HEK293 (cell line): ENCODE measurements at regions not wholly inside any gene's neighbourhood (a gene's known extent, or its start where the extent isn't known, plus 50 kb on each side); places are given as distances from the start of the nearest gene placed in this dataset.

Experiments used
- CTCF ChIA-PET: fragments of 350-600 bp; formaldehyde crosslinking; extraction: SDS; loops from one replicate; lab custom pipeline; 2021; ENCODE audit warnings: antibody characterized with exemption; lab: Yijun Ruan, JAX
- POLR2A ChIA-PET: fragments of 300-600 bp; formaldehyde crosslinking; extraction: SDS; loops from one replicate; lab custom pipeline; 2020; ENCODE audit warnings: antibody characterized with exemption, inconsistent platforms; lab: Yijun Ruan, JAX
- H3K27ac ChIP-seq: fragments of 200-500 bp; sonication (Bioruptor generic); 2 replicates; pipeline ENCODE4 v1.5.1; 2014; ENCODE audit warnings: low read depth, low read length, control low read depth, inconsistent platforms; ENCODE audit errors: extremely low read depth
- H3K36me3 ChIP-seq, 2 experiments: fragments of 200-500 bp in 1 of 2; sonication (Bioruptor generic) in 1 of 2; 1 replicate in 1 of 2; 2 replicates in 1 of 2; pipeline ENCODE4 v1.5.1; 2014 to 2017; ENCODE audit warnings: inconsistent platforms in 2 of 2, low read length in 2 of 2; ENCODE audit not compliant: control insufficient read depth in 2 of 2, insufficient read depth in 1 of 2
- H3K4me1 ChIP-seq: fragments of 200-500 bp; sonication (Bioruptor generic); 2 replicates; pipeline ENCODE4 v1.5.1; 2014; ENCODE audit warnings: mild to moderate bottlenecking, low read length, inconsistent platforms; ENCODE audit not compliant: control insufficient read depth, insufficient read depth
- H3K4me3 ChIP-seq: 2 replicates; pipeline ENCODE4 v1.5.1; 2011; ENCODE audit warnings: low read depth, mild to moderate bottlenecking, control low read depth, low read length, moderate library complexity
- H3K9me3 ChIP-seq: fragments of 200-500 bp; sonication (Bioruptor generic); 2 replicates; pipeline ENCODE4 v1.5.1; 2014; ENCODE audit warnings: low read depth, low read length, inconsistent platforms; ENCODE audit not compliant: control insufficient read depth, insufficient read depth
- KLF8 ChIP-seq: fragments of 450-650 bp; formaldehyde crosslinking; IDR thresholded peaks from 2 replicates; pipeline ENCODE4 v1.5.1; 2016; ENCODE audit warnings: missing biosample characterization, missing genetic modification characterization
- MZF1 ChIP-seq: fragments of 450-650 bp; formaldehyde crosslinking; IDR thresholded peaks from 2 replicates; pipeline ENCODE4 v1.5.1; 2017; ENCODE audit warnings: missing biosample characterization, missing genetic modification characterization, borderline replicate concordance
- ZNF16 ChIP-seq: fragments of 450-650 bp; formaldehyde crosslinking; IDR thresholded peaks from 2 replicates; pipeline ENCODE4 v1.5.1; 2016; ENCODE audit warnings: low read depth, missing biosample characterization, missing genetic modification characterization
- ZNF2 ChIP-seq: fragments of 450-650 bp; formaldehyde crosslinking; IDR thresholded peaks from 2 replicates; pipeline ENCODE4 v1.5.1; 2016; ENCODE audit warnings: missing biosample characterization, missing genetic modification characterization
- ZNF416 ChIP-seq: fragments of 450-650 bp; formaldehyde crosslinking; IDR thresholded peaks from 2 replicates; pipeline ENCODE4 v1.5.1; 2016; ENCODE audit warnings: missing biosample characterization, missing genetic modification characterization
- ZNF426 ChIP-seq: fragments of 450-650 bp; formaldehyde crosslinking; IDR thresholded peaks from 2 replicates; pipeline ENCODE4 v1.5.1; 2017; ENCODE audit warnings: missing biosample characterization, missing genetic modification characterization, mild to moderate bottlenecking, inconsistent platforms, moderate library complexity
- ZNF433 ChIP-seq: fragments of 450-650 bp; formaldehyde crosslinking; IDR thresholded peaks from 2 replicates; pipeline ENCODE4 v1.5.1; 2016; ENCODE audit warnings: missing biosample characterization, missing genetic modification characterization, low read depth
- ZNF600 ChIP-seq: fragments of 450-650 bp; formaldehyde crosslinking; IDR thresholded peaks from 2 replicates; pipeline ENCODE4 v1.5.1; 2016; ENCODE audit warnings: missing biosample characterization, missing genetic modification characterization
- ZNF785 ChIP-seq: fragments of 450-650 bp; formaldehyde crosslinking; IDR thresholded peaks from 2 replicates; pipeline ENCODE4 v1.5.1; 2016; ENCODE audit warnings: missing biosample characterization, missing genetic modification characterization
- TF ChIP-seq, protein P1 (sequence below): fragments of 450-650 bp; formaldehyde crosslinking; IDR thresholded peaks from 2 replicates; pipeline ENCODE4 v1.5.1; 2017; ENCODE audit warnings: missing biosample characterization, mild to moderate bottlenecking, missing genetic modification characterization, moderate library complexity
- TF ChIP-seq, protein P2 (sequence below): fragments of 450-650 bp; formaldehyde crosslinking; IDR thresholded peaks from 2 replicates; pipeline ENCODE4 v1.5.1; 2016; ENCODE audit warnings: missing biosample characterization, missing genetic modification characterization, low read depth
- TF ChIP-seq, protein P3 (sequence below): fragments of 450-650 bp; formaldehyde crosslinking; IDR thresholded peaks from 2 replicates; pipeline ENCODE4 v1.5.1; 2017; ENCODE audit warnings: missing biosample characterization, missing genetic modification characterization
- TF ChIP-seq, protein P4 (sequence below): fragments of 450-650 bp; formaldehyde crosslinking; IDR thresholded peaks from 2 replicates; pipeline ENCODE4 v1.5.1; 2016; ENCODE audit warnings: missing biosample characterization, missing genetic modification characterization

DNA sequence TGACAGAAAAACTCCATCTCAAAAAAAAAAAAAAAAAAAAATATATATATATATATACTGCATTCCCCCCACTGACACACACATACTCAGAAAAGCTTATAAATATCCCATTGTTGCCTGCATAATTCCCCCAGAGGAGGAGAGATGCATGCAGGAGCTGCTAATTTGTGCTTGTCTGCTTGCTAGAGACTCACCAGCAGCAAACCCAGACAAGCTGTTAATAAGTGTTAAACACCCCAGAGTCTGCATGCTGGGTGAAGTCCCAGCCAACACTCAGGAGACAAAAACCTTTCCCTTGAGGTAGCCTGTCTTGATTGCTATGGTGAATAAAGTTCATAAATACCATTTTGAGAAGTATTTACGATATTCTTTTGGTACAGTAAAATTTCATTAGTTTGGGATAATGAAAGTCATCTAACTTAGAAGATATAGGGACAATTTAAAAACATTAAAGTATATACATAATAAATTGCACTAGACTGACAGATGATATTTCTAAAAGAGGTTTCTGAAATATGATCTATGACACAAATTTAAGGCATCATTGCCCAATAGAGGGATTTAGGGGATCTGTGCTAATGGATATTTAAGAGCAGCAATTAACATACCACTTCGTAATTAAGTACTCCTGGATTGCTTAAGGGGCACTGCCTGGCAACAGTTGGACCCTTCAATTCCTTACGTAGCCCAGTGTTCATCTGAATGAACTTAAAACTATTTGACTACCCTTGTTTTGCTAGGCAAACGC lies 400.0 kb upstream of the C2CD4B start:
- Histone ChIP-seq H3K4me1 (peaks cover 7% of the 10 kb centered on the region), H3K4me3 (no peak overlapping the region), H3K36me3 (no peaks in the 10 kb centered on the region), H3K9me3 (no peaks in the 10 kb centered on the region), H3K27ac (no peak overlapping the region)
- no peak for TF ChIP-seq ZNF433 (tag by site-specific recombination)
- TF ChIP-seq MZF1: peak; percentile 45; the same call in 1 of the 2 replicates
- TF ChIP-seq ZNF416: no peak
- no peak for TF ChIP-seq ZNF2 (tag by site-specific recombination)
- TF ChIP-seq, protein P1, sequence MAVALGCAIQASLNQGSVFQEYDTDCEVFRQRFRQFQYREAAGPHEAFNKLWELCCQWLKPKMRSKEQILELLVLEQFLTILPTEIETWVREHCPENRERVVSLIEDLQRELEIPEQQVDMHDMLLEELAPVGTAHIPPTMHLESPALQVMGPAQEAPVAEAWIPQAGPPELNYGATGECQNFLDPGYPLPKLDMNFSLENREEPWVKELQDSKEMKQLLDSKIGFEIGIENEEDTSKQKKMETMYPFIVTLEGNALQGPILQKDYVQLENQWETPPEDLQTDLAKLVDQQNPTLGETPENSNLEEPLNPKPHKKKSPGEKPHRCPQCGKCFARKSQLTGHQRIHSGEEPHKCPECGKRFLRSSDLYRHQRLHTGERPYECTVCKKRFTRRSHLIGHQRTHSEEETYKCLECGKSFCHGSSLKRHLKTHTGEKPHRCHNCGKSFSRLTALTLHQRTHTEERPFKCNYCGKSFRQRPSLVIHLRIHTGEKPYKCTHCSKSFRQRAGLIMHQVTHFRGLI (tag by site-specific recombination): no peak
- ChIA-PET POLR2A (no interaction called here), CTCF (interaction anchor here (1.0 to 1.1 kb wide), 2 partner anchors 15 to 27 kb away, joined by 3 to 4 read pairs; no protein-coding TSS in a partner anchor)

DNA sequence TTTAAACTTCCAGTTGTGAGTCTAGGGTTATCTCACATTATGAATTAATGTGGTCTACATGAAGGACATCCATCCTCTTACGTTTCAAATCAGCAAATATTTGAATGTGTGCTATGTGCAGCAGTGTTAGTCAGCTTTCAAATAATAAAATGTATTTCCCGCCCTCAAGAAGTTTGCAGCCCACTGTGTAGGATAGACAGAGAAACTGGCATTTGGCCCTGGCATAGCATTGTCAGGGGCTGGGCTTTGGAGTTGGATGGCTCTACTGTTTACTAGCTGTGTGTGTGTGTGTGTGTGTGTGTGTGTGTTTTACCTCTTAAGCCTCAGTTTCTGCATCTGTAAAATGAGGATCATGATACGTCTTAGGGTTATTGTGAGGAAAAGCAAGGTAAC lies 400.5 kb upstream of the C2CD4B start:
- H3K4me1 ChIP-seq: peaks cover 11% of the 10 kb centered on the region
- ChIA-PET CTCF (no interaction called here), POLR2A (no interaction called here)
- no peaks in the 10 kb centered on the region for H3K36me3 ChIP-seq
- H3K27ac ChIP-seq: no peak overlapping the region
- H3K4me3 ChIP-seq: no peak overlapping the region
- TF ChIP-seq KLF8 (tag by site-specific recombination) (no peak), ZNF600 (tag by site-specific recombination) (no peak), ZNF16 (tag by site-specific recombination) (no peak), ZNF785 (tag by site-specific recombination) (no peak), ZNF426 (tag by site-specific recombination) (no peak)
- TF ChIP-seq, protein P2, sequence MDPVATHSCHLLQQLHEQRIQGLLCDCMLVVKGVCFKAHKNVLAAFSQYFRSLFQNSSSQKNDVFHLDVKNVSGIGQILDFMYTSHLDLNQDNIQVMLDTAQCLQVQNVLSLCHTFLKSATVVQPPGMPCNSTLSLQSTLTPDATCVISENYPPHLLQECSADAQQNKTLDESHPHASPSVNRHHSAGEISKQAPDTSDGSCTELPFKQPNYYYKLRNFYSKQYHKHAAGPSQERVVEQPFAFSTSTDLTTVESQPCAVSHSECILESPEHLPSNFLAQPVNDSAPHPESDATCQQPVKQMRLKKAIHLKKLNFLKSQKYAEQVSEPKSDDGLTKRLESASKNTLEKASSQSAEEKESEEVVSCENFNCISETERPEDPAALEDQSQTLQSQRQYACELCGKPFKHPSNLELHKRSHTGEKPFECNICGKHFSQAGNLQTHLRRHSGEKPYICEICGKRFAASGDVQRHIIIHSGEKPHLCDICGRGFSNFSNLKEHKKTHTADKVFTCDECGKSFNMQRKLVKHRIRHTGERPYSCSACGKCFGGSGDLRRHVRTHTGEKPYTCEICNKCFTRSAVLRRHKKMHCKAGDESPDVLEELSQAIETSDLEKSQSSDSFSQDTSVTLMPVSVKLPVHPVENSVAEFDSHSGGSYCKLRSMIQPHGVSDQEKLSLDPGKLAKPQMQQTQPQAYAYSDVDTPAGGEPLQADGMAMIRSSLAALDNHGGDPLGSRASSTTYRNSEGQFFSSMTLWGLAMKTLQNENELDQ (tag by site-specific recombination): no peak
- TF ChIP-seq, protein P3, sequence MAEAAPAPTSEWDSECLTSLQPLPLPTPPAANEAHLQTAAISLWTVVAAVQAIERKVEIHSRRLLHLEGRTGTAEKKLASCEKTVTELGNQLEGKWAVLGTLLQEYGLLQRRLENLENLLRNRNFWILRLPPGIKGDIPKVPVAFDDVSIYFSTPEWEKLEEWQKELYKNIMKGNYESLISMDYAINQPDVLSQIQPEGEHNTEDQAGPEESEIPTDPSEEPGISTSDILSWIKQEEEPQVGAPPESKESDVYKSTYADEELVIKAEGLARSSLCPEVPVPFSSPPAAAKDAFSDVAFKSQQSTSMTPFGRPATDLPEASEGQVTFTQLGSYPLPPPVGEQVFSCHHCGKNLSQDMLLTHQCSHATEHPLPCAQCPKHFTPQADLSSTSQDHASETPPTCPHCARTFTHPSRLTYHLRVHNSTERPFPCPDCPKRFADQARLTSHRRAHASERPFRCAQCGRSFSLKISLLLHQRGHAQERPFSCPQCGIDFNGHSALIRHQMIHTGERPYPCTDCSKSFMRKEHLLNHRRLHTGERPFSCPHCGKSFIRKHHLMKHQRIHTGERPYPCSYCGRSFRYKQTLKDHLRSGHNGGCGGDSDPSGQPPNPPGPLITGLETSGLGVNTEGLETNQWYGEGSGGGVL: no peak
- TF ChIP-seq, protein P4, sequence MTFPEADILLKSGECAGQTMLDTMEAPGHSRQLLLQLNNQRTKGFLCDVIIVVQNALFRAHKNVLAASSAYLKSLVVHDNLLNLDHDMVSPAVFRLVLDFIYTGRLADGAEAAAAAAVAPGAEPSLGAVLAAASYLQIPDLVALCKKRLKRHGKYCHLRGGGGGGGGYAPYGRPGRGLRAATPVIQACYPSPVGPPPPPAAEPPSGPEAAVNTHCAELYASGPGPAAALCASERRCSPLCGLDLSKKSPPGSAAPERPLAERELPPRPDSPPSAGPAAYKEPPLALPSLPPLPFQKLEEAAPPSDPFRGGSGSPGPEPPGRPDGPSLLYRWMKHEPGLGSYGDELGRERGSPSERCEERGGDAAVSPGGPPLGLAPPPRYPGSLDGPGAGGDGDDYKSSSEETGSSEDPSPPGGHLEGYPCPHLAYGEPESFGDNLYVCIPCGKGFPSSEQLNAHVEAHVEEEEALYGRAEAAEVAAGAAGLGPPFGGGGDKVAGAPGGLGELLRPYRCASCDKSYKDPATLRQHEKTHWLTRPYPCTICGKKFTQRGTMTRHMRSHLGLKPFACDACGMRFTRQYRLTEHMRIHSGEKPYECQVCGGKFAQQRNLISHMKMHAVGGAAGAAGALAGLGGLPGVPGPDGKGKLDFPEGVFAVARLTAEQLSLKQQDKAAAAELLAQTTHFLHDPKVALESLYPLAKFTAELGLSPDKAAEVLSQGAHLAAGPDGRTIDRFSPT (tag by site-specific recombination): no peak
- H3K9me3 ChIP-seq: no peaks in the 10 kb centered on the region
